ENCODE measurements at regions not wholly inside any gene's neighbourhood (a gene's known extent, or its start where the extent isn't known, plus 50 kb on each side); places are given as distances from the start of the nearest gene placed in this dataset.

DNA sequence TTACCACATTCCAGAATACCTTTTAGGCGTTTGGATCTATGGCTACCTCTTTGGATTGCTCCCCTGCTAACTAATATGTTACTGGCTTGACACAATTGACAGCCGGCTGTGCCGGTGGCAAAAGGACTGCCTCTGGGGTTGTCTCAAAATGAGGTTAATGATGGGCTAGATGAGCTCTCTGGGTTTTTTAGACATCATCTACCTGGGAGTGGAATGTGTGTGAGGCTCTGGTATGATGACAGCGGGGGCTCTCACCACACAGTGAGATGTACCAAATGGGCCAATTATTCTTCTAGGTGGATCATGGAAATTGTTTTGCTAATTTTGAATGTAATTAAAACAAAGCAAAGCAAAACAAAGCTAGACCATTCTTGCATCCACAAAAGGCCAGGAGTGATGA, 391.1 kb upstream of the SPRED2 start:
- DNase-seq = no peak

GRCh38 chr2:65820454-65820853, 388.1 kb upstream of the SPRED2 start:
- DNase-seq = no peak

- DNase-seq = no peak
Observed at GRCh38 chr2:65819963-65820362, 387.6 kb upstream of the SPRED2 start.

DNA sequence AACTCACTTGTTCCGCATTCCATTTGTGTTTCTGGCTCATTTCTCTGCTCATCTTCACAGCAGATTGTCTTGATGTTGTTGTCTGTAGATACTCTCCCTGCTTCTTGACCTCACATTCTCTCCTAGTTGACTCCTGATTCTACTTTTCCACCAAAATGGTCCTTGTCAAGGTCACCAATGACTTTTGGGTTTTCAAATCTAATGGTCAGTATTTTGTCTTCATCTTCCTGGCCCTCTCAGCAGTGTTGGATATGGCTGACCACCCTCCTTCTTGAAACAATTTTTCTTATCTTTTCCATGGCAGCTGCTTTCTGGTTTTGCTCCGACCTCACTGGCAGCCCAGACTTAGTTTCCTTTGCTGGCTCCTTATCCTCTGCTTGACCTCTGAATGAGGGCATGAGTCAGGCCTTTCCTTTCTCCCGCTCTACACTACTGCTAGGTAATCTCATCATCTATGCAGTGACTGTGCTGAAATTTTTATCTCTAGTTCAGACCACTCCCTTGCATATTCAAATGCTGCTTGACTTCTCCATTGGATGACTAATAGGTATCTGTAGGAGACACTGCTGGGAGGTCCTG, 386.6 kb upstream of the SPRED2 start:
- DNase-seq = no peak

DNA sequence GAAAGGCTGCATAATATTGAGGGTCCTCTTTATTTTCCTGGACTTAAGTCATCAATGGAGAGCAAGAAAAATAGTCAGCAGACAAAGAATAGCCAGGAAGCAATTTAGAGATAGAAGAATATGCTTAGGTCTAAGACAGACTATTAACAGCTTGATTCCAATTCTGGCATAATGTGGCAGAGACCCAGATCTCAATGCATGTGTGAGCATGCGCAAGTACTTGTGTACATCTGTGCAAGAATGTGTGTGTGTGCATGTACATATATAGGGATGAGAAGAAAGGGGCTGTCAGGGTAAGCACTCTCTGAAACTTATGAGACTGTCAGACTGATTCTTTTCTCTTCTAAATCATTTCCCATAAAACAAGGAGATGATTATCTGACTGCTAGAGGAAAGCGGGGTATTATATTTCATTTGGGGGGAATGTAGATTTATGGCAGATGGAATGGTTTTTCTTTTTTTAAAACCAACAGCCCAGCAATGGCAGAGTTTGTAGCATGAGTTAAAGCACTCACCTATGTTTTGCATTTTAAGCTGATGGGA, 381.3 kb upstream of the SPRED2 start:
- DNase-seq = no peak

DNA sequence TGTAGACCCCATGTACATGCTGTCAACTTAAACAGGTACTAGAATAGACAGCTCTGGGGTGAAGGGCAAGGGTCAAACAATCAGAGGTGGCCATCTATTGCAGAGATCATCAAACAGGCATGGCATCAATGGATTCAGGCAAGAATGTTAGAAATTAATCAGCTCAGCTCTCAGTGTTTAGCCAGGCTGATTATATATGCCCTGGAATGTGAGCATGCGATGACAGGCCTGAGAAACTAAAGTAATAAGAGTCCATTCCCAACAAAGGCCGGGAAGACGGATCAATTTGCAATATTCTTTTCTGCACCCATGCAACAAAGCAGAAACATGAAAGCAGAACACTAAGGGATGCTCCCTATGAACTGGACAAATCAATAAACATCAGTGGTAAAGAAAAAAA, 380.5 kb upstream of the SPRED2 start:
- DNase-seq = no peak

DNA sequence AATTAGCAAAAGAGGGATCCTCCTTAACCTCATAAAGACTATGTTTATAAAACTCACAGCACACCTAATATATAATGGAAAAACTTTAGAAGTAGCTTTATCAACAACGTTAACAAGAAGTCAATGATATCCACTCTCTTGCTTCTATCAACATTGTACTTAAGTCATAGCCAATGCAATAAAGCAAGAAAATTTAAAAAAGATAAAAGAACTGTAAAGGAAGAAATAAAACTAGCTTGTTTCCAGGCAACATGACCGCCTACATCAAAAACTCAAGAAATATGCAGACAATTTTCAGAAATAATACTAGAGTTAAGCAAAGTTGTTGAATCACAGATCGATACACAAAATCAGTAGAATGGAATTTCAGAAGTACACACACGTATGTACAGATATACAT, 375.5 kb upstream of the SPRED2 start:
- DNase-seq = no peak

DNA sequence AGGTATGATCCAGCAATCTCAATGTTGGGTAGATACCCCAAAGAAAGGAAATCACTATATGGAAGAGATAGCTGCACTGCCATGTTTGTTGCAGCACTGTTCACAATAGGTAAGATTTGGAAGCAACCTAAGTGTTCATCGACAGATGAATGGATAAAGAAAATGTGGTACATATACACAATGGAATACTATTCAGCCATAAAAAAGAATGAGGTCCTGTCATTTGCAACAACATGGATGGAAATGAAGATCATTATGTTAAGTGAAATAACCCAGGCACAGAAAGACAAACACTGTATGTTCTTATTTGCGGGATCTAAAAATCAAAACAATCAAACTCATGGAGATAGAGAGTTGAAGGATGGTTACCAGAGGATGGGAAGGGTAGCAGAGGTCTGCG, 372.4 kb upstream of the SPRED2 start:
- DNase-seq = no peak

- DNase-seq = no peak
Observed at GRCh38 chr2:65802298-65802942, 370.0 kb upstream of the SPRED2 start.

DNA sequence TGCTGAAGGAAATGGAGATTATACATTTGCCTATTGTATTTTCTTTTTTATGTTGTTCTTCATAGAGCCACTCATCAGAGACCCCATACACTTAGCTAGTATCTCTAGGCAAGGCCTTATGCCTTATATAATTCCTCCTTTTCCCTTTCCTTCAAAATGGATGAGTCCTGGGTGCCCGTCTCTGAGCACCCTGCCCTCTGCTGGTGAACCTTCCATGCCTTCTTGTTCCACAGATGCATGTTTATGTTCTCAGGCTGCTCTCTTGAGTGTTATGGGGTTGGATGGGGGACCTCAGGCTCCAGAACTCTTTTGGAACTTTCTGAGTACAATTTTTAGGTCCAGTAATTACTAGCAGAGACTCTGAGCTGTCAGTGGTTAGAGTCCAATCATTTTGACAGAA, 368.6 kb upstream of the SPRED2 start:
- no peak for DNase-seq

- no peak for DNase-seq
Observed at GRCh38 chr2:65799141-65799854, 366.9 kb upstream of the SPRED2 start.

- no peak for DNase-seq
Observed at GRCh38 chr2:65798641-65799040, 366.2 kb upstream of the SPRED2 start.

GRCh38 chr2:65794994-65795393, 362.6 kb upstream of the SPRED2 start:
- DNase-seq = no peak

- no peak for DNase-seq
Observed at GRCh38 chr2:65791404-65791975, 359.1 kb upstream of the SPRED2 start.

- DNase-seq = no peak
Observed at GRCh38 chr2:65790676-65790935, 358.2 kb upstream of the SPRED2 start.

GRCh38 chr2:65789923-65790675, 357.7 kb upstream of the SPRED2 start:
- DNase-seq = no peak

DNA sequence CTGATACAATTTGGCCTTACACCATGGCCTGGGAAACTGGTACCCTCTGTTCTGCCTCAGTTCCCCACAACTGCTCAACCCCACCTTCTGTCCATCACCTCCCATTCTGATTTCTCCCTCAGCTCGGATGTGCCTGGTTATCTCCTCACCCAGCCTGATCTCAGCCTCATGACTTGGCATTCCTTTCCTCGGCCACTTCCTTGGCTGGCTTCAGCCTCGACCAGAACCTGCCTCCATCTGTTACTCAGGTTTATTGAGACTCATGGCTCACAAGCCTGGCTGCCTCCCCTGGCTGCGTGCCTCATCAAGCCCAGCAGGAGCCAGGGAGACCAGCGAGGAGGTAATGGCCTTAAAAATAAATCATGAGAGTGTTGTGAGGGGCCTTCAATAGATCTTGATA, 356.2 kb upstream of the SPRED2 start:
- DNase-seq = no peak

GRCh38 chr2:65786765-65787164, 354.4 kb upstream of the SPRED2 start:
- DNase-seq = no peak

- DNase-seq = no peak
Observed at GRCh38 chr2:65786007-65786717, 353.8 kb upstream of the SPRED2 start.

DNA sequence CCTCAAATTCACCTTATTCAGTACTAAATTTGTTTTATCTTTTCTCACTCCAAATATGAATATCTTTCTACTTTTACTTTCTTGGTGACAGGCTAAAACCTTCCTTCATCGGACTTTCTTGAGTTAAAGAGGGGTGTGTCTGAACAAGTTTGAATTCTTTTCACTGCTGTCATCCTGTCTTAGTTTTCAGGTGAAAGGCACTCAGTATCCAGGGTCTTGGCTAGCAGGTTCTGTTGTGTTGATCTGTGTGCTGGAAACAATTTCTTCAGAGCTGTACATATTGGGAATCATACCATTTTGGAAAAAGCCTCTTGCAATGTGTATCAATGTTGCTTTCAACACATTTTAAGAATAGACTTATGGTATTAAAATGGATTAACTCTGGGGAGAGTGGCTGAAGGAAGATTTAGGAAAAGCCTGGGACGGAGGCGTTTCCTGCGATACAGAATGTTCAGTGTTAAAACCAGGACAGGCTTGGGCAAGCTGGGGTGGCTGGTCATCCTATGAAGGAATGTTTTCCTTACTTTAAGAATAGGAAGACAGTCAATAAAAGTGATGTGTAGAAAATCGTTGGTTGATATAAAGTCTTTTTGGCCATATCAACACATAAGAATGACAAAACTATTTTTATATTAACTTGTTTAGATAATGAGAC, 350.7 kb upstream of the SPRED2 start:
- no peak for DNase-seq

DNA sequence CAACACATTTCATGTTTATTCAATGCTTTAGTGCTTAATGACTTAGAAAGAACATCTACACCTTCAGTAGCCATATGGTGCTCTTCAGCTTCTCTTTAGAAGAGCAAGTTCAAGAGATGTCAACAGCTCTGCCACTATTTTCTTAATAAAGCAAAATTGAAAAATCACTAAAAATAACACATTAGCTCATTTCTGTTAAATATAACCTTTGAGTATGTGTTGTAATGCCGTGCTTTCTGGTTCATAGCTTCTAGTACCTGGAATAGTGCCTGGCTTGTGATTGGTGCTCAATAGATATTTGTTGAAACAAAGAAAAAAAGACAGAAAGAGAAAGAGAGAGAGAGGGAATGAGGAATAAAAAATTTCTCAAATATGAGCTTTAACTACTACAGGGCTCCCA, 349.8 kb upstream of the SPRED2 start:
- no peak for DNase-seq

DNA sequence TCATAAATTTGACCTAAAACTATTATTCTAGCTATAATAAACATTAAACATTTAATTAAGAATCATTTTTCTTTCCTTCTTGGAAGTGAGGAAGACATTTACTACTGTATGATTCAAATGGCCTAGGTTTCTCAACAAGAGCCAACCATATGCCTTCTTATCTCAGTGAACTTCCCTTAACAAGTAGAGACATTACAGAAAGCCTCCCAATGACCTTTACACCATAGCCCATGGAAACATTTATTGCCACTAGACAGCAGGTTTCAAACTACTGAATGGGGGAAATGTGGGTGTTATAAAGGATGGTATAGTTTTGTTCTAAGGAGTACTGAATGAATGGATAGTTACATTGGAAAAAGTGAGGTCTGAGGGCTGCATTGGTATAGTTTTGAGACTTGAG, 349.4 kb upstream of the SPRED2 start:
- DNase-seq = no peak
